PC-9 (cell line): ENCODE measurements at regions not wholly inside any gene's neighbourhood (a gene's known extent, or its start where the extent isn't known, plus 50 kb on each side); places are given as distances from the start of the nearest gene placed in this dataset.

Source experiments
- BruUV-seq: library from RNA; stranded (reverse); fragments of 400-500 nt; replicated peaks from 2 replicates; lab custom pipeline; 2021; lab: Mats Ljungman, UMichigan
- CTCF ChIA-PET: fragments of 300-600 bp; sonication (Branson Sonifier 250); formaldehyde crosslinking; loops from one replicate; lab custom pipeline; 2022; ENCODE audit warnings: antibody characterized with exemption; lab: Charles Lee
- POLR2A ChIA-PET: fragments of 300-600 bp; sonication (Branson Sonifier 250); formaldehyde crosslinking; loops from one replicate; lab custom pipeline; 2022; ENCODE audit warnings: antibody characterized with exemption; ENCODE audit not compliant: unreplicated experiment; lab: Charles Lee
- DNase-seq, 2 experiments: peaks; one replicate each; pipeline versions ENCODE4 v3.0.0 to v3.0.0-alpha.2; 2015 to 2022; ENCODE audit warnings: mixed read lengths in 1 of 2
- H2AFZ ChIP-seq: fragments of 200-600 bp; sonication (generic); 2 replicates; pipeline ENCODE4 v1.8.1; 2017; ENCODE audit warnings: antibody characterized with exemption
- H3F3A ChIP-seq: fragments of 200-600 bp; sonication (generic); 2 replicates; pipeline ENCODE4 v1.8.1; 2017; ENCODE audit warnings: antibody characterized with exemption, mild to moderate bottlenecking, low read depth; ENCODE audit not compliant: insufficient read depth
- H3K27ac ChIP-seq: fragments of 200-600 bp; sonication (generic); 2 replicates; pipeline ENCODE4 v1.6.1; 2016; ENCODE audit warnings: mixed run types
- H3K27me3 ChIP-seq: fragments of 200-600 bp; sonication (generic); 2 replicates; pipeline ENCODE4 v1.6.1; 2016; ENCODE audit warnings: low read depth, mixed run types; ENCODE audit not compliant: insufficient read depth
- H3K36me3 ChIP-seq: fragments of 200-600 bp; sonication (generic); 2 replicates; pipeline ENCODE4 v1.6.1; 2016; ENCODE audit warnings: low read depth, mixed run types
- H3K4me1 ChIP-seq: fragments of 200-600 bp; sonication (generic); replicated peaks from 2 replicates; pipeline ENCODE4 v1.6.1; 2016; ENCODE audit warnings: mixed run types; ENCODE audit not compliant: insufficient read depth
- H3K4me2 ChIP-seq: fragments of 200-600 bp; sonication (generic); 2 replicates; pipeline ENCODE4 v1.6.1; 2017; ENCODE audit warnings: mixed run types
- H3K4me3 ChIP-seq: fragments of 200-600 bp; sonication (generic); 2 replicates; pipeline ENCODE4 v1.6.1; 2016; ENCODE audit warnings: mixed run types
- H3K79me2 ChIP-seq: fragments of 200-600 bp; sonication (generic); 2 replicates; pipeline ENCODE4 v1.6.1; 2017; ENCODE audit warnings: low read depth, mixed run types
- H3K9me2 ChIP-seq: fragments of 200-600 bp; sonication (generic); 2 replicates; pipeline ENCODE4 v1.8.1; 2017; ENCODE audit warnings: mild to moderate bottlenecking; ENCODE audit not compliant: insufficient read depth
- H3K9me3 ChIP-seq: fragments of 200-600 bp; sonication (generic); 2 replicates; pipeline ENCODE4 v1.8.1; 2016; ENCODE audit warnings: low read depth; ENCODE audit not compliant: insufficient read depth
- H4K20me1 ChIP-seq: fragments of 200-600 bp; sonication (generic); 2 replicates; pipeline ENCODE4 v1.8.1; 2017; ENCODE audit not compliant: insufficient read depth
- CTCF ChIP-seq: fragments of 200-600 bp; sonication (generic); conservative IDR thresholded peaks from 2 replicates; pipeline ENCODE4 v1.6.1; 2017; ENCODE audit warnings: mixed run types, antibody characterized with exemption, mild to moderate bottlenecking, moderate library complexity
- EZH2 ChIP-seq: fragments of 200-600 bp; sonication (generic); IDR thresholded peaks from 2 replicates; pipeline ENCODE4 v1.8.0; 2017; ENCODE audit warnings: antibody characterized with exemption, low read depth
- intact Hi-C: fragments of 100-400 bp; cut with micrococcal nuclease; formaldehyde crosslinking; loops from one replicate; pipeline ENCODE4 v1.10.0; 2022; ENCODE audit not compliant: unreplicated experiment

- H3F3A ChIP-seq = peaks cover 27% of the 10 kb centered on the region
- H3K27ac ChIP-seq = peak overlapping the region; percentile 33; the same call in 1 of the 2 replicates
- CTCF ChIA-PET = interaction anchor here (0.8 to 1.4 kb wide), 4 partner anchors 12 to 475 kb away, joined by 3 read pairs; no protein-coding TSS in a partner anchor
- H2AFZ ChIP-seq = no peak overlapping the region
- TF ChIP-seq CTCF (no peak), EZH2 (no peak)
- no peaks in the 10 kb centered on the region for H3K36me3 ChIP-seq
- H3K4me1 ChIP-seq = peaks cover 34% of the 10 kb centered on the region
- no peaks in the 10 kb centered on the region for H3K9me2 ChIP-seq
- no peaks in the 10 kb centered on the region for H3K79me2 ChIP-seq
- H4K20me1 ChIP-seq = no peaks in the 10 kb centered on the region
- 0 out of 2 replicates have a peak, but pooled peaks cover 9% of the 10 kb centered on the region for H3K27me3 ChIP-seq
- H3K9me3 ChIP-seq = no peaks in the 10 kb centered on the region
- H3K4me3 ChIP-seq = peak overlapping the region; percentile 15; the same call in 1 of the 2 replicates
- peak overlapping the region; percentile 56 for H3K4me2 ChIP-seq
- peak in 1 of 2 experiments; percentile 26 for DNase-seq
- intact Hi-C loops = loop anchor here (10.0 kb wide), 1 partner anchor 382 kb away; no protein-coding TSS in a partner anchor
- BruUV-seq = no TSS peak
- POLR2A ChIA-PET = interaction anchor here (0.6 to 0.7 kb wide), 4 partner anchors 29 to 296 kb away, joined by 3 to 4 read pairs (median 3); no protein-coding TSS in a partner anchor
These were observed 90.3 kb downstream of the PLXNA1 start for GRCh38 chr3:127072971-127073783.

GRCh38 chr3:127073941-127074820 is 91.3 kb downstream of the PLXNA1 start:
- Histone ChIP-seq H3K27me3 (0 out of 2 replicates have a peak, but pooled peaks cover 9% of the 10 kb centered on the region), H3K4me3 (0 out of 2 replicates have a peak overlapping the region, but pooled peaks have one; percentile 15), H3K27ac (peak overlapping the region; percentile 46; the same call in 1 of the 2 replicates), H3K4me1 (peaks cover 34% of the 10 kb centered on the region), H4K20me1 (no peaks in the 10 kb centered on the region), H3K9me3 (no peaks in the 10 kb centered on the region), H2AFZ (no peak overlapping the region), H3K9me2 (no peaks in the 10 kb centered on the region), H3K4me2 (peak overlapping the region; percentile 56), H3K79me2 (no peaks in the 10 kb centered on the region), H3F3A (peaks cover 27% of the 10 kb centered on the region), H3K36me3 (no peaks in the 10 kb centered on the region)
- ChIA-PET CTCF (interaction anchor here (0.6 to 1.4 kb wide), 8 partner anchors 29 to 474 kb away, joined by 3 to 5 read pairs (median 3); no protein-coding TSS in a partner anchor), POLR2A (interaction anchor here (0.6 to 1.1 kb wide), 13 partner anchors 22 to 524 kb away, joined by 3 to 14 read pairs (median 3); partner anchors contain the start of gene MCM2)
- no TSS peak for BruUV-seq
- peak; percentile 94 to 95 for DNase-seq
- TF ChIP-seq EZH2 (no peak), CTCF (no peak)
- intact Hi-C loops = loop anchor here (1.0 to 10.0 kb wide), 4 partner anchors 31 to 381 kb away; no protein-coding TSS in a partner anchor
